ENCODE measurements at regions not wholly inside any gene's neighbourhood (a gene's known extent, or its start where the extent isn't known, plus 50 kb on each side); places are given as distances from the start of the nearest gene placed in this dataset.

DNA sequence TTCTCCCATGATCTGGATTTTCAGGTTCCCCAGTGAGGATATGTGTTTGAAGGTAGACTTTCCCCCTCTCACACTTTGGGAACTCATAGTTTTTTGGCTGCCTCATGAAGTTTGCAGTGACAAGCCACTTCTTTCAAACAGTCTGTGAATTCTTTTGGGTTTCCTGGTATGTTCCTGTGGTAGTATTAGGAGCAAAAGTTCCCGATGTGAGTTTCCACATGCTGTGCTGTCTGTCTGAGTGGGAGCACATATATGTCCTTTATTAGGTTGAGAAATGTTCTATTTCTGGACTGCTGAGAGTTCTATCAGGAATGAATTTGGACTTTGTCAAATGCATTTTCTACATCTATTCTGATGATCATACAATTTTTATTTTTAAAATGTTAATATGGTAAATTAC lies 273.2 kb upstream of the TARS1 start:
- TF ChIP-seq, protein P1, sequence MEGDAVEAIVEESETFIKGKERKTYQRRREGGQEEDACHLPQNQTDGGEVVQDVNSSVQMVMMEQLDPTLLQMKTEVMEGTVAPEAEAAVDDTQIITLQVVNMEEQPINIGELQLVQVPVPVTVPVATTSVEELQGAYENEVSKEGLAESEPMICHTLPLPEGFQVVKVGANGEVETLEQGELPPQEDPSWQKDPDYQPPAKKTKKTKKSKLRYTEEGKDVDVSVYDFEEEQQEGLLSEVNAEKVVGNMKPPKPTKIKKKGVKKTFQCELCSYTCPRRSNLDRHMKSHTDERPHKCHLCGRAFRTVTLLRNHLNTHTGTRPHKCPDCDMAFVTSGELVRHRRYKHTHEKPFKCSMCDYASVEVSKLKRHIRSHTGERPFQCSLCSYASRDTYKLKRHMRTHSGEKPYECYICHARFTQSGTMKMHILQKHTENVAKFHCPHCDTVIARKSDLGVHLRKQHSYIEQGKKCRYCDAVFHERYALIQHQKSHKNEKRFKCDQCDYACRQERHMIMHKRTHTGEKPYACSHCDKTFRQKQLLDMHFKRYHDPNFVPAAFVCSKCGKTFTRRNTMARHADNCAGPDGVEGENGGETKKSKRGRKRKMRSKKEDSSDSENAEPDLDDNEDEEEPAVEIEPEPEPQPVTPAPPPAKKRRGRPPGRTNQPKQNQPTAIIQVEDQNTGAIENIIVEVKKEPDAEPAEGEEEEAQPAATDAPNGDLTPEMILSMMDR (IDR thresholded peaks at IDR 0.05; ENCODE audit: insufficient read depth, low read depth, low read length), result no peak
- TF ChIP-seq EZH2 (IDR thresholded peaks at IDR 0.05; ENCODE audit: insufficient read depth, low read length), result no peak
